Bone marrow (tissue), 2 donors: ENCODE measurements at regions not wholly inside any gene's neighbourhood (a gene's known extent, or its start where the extent isn't known, plus 50 kb on each side); places are given as distances from the start of the nearest gene placed in this dataset.
"Not testable (repeated sequence)": the region's sequence is repeated elsewhere in the genome, so short reads cannot be mapped to it uniquely, and the experiment has no call there.

Experiments
- DNase-seq, 2 donors: peaks; one replicate each; lab custom pipeline; 2025; lab: John Stamatoyannopoulos, UW

DNA sequence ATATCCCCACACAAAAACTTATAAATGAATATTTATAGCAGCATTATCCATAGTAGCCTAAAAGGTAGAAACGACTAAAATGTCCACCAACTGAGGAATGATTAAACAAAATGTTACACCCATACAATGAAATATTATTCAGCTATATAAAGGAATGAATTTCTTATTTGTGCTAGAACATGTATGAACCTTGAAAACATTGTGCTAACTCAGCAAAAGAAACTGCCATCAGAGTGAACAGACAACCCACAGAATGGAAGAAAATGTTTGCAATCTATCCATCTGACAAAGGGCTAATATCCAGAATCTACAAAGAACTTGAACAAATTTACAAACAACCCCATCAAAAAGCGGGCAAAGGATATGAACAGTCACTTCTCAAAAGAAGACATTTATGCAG lies 155.3 kb upstream of the DIAPH2 start:
- not testable (repeated sequence) for DNase-seq

DNA sequence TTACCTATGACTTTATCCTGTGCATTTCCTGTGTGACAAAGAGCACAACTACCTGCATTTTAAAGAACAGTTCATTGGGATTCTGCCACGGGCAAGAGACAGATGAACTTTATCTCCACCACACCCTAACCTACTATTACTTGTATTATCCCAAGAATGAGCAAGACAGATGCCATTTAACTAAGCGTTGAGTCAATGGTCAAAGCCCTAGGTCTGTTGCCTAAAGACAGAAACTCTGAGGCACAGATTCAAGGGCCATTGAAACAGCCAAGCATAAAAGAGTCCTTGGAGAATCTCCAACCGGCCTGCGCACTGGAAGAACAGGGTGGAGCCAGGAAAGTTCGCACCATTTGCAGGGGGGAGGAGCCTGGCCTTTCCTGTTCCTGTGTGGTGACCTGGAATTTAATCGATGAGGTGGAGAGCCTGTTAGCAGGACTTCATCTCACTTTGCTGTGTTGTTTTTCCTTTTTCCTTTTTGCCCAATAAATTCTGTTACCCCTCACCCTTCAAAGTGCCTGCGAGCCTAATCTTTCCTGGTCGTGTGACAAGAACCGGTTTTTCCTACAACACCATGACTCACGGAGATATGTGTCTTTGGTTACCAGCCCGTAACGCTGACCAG lies 146.4 kb upstream of the DIAPH2 start:
- DNase-seq = no peak

DNA sequence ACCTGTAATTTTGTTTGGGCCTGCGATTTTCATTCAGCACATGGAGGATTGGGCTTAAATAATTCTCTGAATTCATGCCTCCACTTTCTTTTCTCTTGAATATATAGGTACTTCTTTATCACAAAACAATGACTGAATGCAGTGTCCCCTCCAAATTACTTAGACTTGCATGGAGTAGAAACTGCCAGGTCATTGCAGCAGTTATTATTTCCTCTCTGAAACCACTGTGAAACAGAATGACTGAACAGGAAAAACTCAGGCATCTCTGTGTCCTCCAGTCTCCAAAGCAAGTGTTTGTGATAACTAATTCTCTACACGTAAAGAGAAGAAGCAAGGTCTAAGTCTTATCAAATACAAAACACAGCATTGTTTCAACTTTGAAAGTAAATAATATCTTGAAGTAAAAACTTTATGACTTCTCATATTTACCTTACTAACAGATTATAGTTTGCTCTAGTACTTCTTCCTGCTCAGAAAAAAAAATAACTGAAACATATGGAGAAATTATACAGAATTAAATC lies 144.5 kb upstream of the DIAPH2 start:
- DNase-seq = peak in 1 of 2 donors; percentile 43

DNA sequence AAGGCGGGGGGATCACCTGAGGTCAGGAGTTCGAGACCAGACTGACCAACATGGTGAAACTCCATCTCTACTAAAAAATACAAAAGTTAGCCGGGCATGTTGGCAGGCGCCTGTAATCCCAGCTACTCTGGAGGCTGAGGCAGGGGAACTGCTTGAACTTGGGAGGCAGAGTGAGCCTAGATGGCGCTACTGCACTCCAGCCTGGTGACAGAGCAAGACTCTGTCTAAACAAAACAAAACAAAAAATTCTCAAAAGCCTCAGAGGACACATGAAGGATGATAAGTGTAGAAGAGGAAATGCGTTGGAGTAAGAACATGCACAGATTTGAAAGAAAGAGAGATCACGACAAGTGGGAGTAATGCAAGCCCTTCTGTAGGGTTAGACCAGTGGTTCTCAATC lies 138.4 kb upstream of the DIAPH2 start:
- not testable (repeated sequence) for DNase-seq

DNA sequence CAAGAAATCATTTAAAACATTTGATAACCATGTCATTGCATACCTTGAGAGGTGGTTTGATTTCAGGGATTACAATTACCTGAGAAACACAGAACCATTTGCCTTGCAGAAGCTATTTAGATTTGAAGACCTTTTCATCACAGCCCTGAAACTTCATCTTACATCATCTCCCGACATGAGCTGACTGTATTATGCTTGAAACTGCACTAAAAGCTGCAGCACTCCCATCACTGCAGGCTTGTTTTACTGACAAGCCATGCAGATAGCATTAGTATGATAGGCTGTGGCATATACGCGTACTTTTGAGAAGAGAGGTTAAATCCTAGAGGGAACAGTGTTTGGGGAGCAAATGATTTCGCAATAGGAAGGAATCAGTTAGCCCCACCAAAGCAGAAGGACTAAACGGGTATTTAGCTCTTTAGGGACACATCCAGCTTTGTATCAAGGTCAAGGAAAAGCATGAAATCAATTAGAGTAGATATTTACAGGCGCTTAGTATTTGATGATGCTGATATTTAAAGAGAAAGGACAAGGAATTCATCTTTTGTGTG lies 133.2 kb upstream of the DIAPH2 start:
- no peak for DNase-seq

DNA sequence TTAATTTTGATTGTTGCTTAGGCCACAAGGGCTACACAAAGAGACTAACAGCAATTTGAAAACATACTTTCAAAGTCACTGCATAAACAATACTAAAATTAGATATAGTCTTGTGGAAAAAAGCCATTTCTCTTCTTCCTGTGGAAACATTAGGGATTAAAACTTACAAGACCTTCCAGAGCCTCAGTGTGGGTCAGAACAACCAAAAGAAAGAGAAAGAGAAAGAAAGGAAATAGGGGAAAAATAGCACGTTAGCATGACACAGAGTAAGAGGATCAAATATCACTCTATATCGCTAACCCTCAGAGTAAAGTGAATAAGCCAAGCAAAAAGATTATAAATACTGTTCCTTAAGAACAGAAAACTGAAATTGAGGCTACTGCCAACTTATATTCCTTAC lies 127.8 kb upstream of the DIAPH2 start:
- DNase-seq = no peak

DNA sequence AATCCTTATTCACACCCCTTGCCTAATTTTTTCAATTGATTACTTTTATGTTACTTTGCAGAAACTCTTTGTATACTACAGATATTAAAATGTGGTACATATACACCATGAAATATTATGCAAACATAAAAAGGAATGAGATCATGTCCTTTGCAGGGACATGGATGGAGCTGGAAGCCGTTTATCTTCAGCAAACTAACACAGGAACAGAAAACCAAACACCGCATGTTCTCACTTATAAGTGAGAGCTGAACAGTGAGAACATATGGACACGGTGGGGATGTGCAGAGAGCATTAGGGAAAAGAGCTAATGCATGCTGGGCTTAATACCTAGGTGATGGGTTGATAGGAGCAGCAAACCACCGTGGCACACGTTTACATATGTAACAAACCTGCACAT lies 123.5 kb upstream of the DIAPH2 start:
- DNase-seq = not testable (repeated sequence)

DNA sequence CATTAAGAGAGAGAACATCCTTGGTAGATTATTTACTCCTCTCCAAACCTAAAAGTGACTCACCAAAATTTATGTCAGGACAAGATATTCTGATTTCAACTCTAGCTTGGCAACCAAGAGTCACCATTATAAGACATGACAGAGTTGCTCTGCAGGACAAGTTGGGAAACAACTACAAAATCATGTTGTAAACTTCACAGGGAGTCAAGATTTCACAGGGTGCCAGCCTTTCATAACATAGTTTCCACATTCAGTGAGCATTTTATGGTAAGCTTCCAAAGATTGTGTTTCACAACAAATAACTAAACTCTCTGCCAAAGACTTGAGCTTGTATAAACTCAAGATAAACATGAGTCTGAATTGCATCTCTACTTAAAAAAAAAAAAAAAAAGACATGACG lies 121.0 kb upstream of the DIAPH2 start:
- no peak for DNase-seq

DNA sequence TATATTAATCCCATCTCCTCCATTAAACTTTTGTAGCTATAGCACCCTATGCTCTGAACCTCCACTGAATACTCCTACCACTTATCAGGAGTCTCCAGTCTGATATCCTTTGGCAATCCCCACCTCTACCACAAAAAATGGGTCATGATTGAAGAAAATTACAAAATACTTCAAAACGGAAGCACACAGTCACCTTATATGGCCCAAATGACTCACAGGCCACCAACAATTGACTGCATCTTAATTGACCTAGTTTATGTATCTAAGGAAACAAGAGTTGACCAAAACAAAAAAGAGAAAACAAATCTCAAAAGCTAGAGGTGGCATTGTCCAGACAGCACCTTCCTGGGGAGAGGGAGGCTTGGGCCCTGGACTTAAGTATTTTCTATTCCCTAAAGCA lies 120.0 kb upstream of the DIAPH2 start:
- no peak for DNase-seq

DNA sequence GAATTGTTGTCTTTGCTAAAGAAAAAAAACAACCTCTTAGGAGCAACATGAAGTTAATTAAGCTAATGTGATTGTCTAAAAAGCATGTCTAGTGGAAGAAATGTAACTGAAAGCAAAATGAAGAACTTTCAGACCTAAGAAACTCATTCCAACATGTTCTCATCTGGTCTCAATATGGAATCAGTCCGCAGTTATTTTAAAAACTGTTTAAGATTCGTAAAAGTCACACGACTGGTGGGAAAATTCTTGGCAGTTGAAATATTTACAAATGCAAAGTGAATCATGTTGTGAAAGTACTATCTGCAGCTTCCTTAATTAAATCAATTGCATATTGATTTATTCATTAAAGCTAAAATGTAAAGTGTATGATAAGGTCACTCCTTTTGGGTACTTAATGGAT lies 117.8 kb upstream of the DIAPH2 start:
- no peak for DNase-seq

DNA sequence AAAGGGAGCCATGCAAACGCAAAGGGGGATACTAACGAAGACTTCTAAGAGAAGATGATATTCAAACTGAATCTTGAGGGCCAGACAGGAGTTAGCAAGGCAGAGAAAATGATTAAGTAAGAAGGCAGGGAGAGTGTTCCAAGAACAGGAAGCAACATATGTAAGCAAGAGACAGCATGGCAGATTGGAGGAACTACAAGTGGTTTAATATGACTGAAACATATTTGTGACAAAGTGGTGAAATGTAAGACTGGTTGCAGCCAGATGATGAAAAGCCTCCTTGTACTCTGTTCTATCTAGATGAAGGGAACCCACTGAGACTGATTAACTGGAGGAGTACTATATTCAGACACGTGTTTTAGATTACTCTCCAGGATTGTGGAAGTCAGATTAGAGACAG lies 116.6 kb upstream of the DIAPH2 start:
- peak in 1 of 2 donors; percentile 34 for DNase-seq

DNA sequence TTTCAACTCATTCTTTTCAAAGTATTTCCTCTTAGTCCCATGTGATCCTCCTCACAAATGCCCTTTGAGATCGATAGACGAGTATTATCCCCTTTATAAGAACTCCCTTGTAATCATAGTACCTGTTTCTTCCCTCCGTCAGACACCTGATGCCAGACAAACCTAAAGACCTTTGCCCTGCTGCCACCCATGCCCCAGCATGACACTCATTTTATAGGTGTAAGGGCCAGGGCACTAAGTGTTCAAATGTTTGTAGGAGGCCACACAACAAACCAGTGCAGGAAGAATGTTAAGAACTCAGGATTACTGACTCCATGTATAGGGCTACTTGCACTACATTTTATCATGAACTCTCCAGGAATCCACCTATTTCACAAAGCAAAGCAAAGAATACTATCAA lies 115.6 kb upstream of the DIAPH2 start:
- DNase-seq = no peak

DNA sequence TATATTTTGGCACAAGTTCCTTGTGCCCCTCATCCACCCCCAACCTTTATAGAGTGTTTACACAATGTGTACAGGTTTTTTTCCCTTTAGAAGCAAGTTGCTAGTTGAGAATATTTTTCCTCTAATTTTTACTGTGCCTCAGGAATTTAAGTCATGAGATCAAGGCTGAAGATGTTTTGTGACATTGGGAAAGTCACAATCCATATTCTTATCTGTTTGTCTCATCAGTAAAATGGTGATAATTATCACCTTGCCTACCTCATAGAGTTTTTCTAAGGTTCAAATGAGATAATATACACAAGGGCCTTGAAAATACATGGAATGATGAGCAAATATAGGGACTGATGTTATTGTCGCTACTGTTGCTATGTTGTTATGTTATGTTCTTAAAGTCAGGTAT lies 109.6 kb upstream of the DIAPH2 start:
- DNase-seq = no peak

DNA sequence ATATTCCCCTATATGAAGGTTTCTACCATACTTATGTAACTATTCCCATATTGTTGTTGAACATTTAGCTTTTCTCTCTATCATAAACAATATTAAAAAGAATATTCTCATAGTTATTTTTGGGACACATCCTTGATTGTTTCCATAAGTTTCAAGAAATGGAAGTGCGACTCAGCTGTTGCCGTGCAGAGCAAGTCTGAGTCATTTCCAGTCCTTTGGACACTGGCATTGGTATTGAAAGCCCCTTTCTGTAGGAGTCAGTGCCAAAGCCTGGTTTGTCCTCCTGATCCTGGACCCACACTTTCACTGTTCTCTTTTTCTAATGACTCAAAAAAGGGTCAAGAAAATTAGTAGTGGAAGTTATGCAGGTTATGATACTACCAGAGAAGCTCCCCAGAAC lies 108.3 kb upstream of the DIAPH2 start:
- DNase-seq = no peak

DNA sequence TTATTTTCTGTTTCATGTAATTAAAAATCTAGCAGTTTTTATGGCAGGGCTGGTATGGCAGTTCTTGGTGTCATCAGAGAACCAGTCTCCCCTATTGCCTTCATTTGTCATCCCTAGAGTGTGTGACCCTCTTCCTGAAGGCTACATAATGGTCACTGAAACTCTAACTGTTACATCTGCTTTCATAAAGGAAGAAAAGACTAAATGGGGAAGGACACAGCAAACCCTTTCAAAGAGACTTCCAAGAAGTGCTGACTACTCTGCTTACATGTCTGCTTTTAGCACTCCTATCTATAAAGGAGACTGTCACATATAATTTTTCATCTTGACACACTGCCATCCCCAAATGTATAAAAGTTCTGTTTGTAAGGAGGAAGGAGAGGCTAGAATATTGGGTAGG lies 105.9 kb upstream of the DIAPH2 start:
- no peak for DNase-seq

DNA sequence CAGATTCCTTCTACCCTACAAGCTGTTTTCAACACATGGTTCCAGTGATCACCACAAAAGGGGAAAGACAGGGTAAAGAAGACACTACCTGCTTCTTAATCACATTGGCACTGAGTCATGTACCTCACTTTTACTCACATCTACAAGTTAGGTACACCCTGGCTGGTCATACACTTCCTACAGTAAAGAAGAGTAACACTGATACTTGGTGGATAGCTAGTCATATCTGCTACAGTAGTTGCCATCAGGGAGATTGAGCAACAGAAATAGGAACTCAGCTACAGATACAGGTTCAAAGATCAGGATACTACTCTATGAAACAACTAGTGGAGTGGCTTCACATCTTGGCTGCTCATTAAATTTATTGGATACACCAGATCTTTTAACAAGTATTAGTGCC lies 105.4 kb upstream of the DIAPH2 start:
- no peak for DNase-seq

DNA sequence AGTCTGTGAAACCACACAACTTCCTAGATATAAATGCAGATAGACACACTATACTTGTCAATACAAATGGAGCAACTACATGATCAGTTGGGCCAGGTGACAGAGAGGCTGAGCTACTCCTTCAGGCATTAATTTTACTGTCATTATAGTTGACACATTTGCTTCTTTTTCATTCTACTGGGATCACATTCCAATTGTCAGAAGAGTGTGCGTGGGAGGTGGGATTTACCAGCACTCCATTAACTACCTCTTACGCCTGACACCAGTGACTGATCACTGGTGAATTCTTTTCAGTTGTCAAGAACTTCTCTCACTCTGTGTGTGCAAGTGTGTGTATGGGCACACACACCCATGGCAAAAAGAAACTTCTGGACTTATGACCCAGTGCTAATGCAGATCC lies 94.2 kb upstream of the DIAPH2 start:
- DNase-seq = no peak

DNA sequence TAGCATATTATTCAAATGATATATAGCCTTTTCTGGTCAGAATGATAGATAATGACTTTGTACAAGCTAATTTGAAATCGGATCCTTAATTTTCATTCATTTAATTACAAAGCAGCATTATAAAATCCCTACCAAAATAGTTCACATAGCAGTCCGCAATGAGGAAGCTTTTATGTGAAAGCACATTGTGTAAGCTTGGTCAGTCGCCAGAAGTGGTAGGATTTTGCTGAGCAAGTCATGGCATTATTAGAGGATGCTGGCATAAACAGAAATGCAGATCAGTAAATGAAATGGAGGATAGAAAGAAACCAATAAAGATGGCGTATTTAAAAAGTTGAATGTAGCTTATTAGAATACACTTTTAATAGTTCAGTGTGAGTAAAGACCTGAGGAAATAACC lies 93.2 kb upstream of the DIAPH2 start:
- DNase-seq = no peak

DNA sequence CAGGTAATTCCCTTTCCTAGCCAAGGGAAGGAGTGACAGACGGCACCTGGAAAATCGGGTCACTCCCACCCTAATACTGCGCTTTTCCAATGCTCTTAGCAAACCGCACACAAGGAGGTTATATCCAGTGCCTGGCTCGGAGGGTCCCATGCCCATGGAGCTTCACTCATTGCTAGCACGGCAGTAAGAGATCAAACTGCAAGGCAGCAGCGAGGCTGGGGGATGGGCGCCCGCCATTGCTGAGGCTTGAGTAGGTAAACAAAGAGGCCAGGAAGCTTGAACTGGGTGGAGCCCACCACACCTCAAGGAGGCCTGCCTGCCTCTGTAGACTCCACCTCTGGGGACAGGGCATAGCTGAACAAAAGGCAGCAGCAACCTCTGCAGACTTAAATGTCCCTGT lies 86.8 kb upstream of the DIAPH2 start:
- DNase-seq = not testable (repeated sequence)

DNA sequence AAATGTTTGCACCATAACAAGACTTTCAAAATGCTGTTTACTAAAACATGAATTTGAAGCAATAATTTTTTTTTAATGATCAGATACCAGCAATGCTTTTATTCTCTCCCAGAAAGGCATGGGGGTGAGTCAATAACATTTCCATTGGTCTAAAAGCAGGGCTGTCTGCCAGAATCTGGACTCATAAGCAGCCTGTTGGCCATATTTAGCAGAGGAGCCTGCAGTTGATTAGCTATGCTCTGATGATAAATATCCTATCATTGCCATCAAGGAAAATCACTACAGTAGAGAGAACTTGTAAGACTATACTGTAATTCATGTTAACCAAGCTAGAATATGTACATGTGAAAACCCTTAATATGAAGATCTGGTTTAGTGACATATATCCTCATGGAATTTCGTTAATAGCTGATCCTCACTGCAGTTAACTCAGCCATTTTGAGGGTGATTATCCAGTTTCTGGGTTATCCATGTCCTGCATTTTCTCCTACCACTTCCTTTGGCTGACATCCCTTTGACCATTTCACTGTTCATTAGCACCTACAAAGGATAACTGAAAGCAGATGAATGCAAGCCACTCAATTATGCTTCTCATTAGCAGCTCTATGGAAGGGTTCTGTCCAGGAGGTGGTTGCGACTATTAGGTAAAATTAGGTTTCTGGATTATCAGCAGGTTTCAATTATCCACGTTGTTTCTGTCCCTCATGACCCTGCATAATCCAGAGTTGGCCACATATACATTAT lies 72.9 kb upstream of the DIAPH2 start:
- no peak for DNase-seq

DNA sequence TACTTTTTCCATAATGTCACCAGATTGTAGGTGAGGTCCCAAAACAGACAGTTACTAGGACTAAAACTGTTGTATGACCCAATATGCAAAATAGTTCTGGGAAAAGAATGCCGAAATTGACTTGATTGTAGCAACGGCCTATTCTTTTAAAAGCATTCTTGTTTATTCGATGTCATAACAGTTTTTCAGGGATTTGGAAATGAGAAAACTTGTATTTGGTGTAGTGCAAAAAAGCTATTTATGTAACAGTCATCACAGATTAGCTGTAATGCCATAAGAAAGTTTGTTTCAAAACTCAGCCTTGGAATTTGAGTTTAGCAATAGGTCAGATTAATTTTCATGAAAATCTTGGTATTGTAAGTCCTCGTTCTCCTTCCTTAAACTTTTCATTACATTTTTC lies 69.2 kb upstream of the DIAPH2 start:
- DNase-seq = no peak

DNA sequence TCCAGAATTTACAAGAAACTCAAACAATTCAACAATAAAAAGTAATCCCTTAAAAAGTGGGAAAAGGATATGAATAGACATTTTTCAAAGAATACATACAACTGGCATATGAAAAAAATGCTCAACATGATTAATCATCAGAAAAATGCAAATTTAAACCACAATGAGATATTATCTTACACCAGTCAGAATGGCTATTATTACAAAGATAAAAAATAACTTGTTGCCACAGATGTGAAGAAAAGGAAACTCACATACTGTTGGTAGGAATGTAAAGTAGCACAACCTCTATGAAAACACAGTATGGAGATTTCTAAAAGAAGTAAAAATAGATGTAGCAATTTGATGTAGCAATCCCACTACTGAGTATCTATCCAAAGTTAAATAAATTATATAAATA lies 65.1 kb upstream of the DIAPH2 start:
- DNase-seq = no peak

DNA sequence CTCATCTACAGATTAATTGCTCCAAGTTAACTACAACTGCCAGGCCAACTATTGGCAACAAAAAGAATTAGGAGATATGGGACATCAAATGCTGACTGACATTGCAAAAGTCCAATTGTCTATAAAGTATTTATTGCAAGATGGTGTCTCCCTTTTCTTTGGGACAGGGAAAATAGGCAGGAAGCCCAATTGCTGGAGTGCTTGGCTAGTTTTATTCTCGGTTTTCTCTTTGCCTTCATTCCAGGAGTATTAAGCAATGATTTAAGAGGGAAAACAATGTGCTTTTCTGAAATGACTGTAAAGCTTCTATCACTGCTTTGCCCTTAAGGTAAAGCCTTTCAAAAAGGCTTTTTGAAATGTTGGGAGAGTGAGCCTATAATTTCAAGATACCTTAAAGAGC lies 62.8 kb upstream of the DIAPH2 start:
- DNase-seq = no peak
